ENCODE measurements at regions not wholly inside any gene's neighbourhood (a gene's known extent, or its start where the extent isn't known, plus 50 kb on each side); places are given as distances from the start of the nearest gene placed in this dataset.

- TF ChIP-seq CTCF (conservative IDR thresholded peaks at IDR 0.05) (no peak), EZH2 (IDR thresholded peaks at IDR 0.05; ENCODE audit: low read depth) (no peak)
These were observed 491.1 kb upstream of the KLF6 start for GRCh38 chr10:4276151-4276550.
